Panc1 (cell line): ENCODE measurements at regions not wholly inside any gene's neighbourhood (a gene's known extent, or its start where the extent isn't known, plus 50 kb on each side); places are given as distances from the start of the nearest gene placed in this dataset.

Experiments used
- ATAC-seq: fragments of 200-7000 bp; cut with Tn5 transposase; 2 replicates; pipeline ENCODE4 v1.9.1; 2020; ENCODE audit warnings: mild to moderate bottlenecking, moderate library complexity
- BruUV-seq: library from RNA; stranded (reverse); fragments of 400-500 nt; replicated peaks from 2 replicates; lab custom pipeline; 2021; lab: Mats Ljungman, UMichigan
- CTCF ChIA-PET: fragments of 300-600 bp; sonication (Branson Sonifier 250); formaldehyde crosslinking; loops from one replicate; lab custom pipeline; 2022; ENCODE audit warnings: antibody characterized with exemption; lab: Charles Lee
- POLR2A ChIA-PET: fragments of 300-600 bp; sonication (Branson Sonifier 250); formaldehyde crosslinking; loops from one replicate; lab custom pipeline; 2022; ENCODE audit warnings: antibody characterized with exemption; lab: Charles Lee
- DNase-seq: peaks from one replicate; pipeline ENCODE4 v3.0.0-alpha.2; 2010; ENCODE audit warnings: low read depth, low spot score
- H3K27ac ChIP-seq: 2 replicates; pipeline ENCODE4 v1.5.1; 2011; ENCODE audit warnings: mild to moderate bottlenecking, low read length, inconsistent platforms
- H3K27me3 ChIP-seq: fragments of 200-500 bp; sonication (Bioruptor generic); 2 replicates; pipeline ENCODE4 v1.6.0; 2014; ENCODE audit warnings: low read length, inconsistent platforms; ENCODE audit not compliant: control insufficient read depth, insufficient read depth
- H3K36me3 ChIP-seq: fragments of 200-500 bp; sonication (Bioruptor generic); 2 replicates; pipeline ENCODE4 v1.5.1; 2014; ENCODE audit warnings: inconsistent platforms, mild to moderate bottlenecking, low read length, moderate library complexity; ENCODE audit not compliant: control insufficient read depth, insufficient read depth
- H3K4me1 ChIP-seq: 2 replicates; pipeline ENCODE4 v1.5.1; 2011; ENCODE audit warnings: inconsistent platforms, mild to moderate bottlenecking, low read length, moderate library complexity; ENCODE audit not compliant: control insufficient read depth, insufficient read depth
- H3K4me3 ChIP-seq, 2 experiments: 2 replicates each; pipeline ENCODE4 v1.5.1; 2011 to 2012; ENCODE audit warnings: low read depth in 2 of 2, low read length in 2 of 2, mild to moderate bottlenecking in 2 of 2, inconsistent platforms in 1 of 2, moderate library complexity in 1 of 2
- H3K9me3 ChIP-seq: fragments of 200-500 bp; sonication (Bioruptor generic); 2 replicates; pipeline ENCODE4 v1.5.1; 2014; ENCODE audit warnings: low read depth, mild to moderate bottlenecking, inconsistent platforms, low read length, moderate library complexity; ENCODE audit not compliant: control insufficient read depth, insufficient read depth
- CTCF ChIP-seq: fragments of 450-650 bp; IDR thresholded peaks from 2 replicates; pipeline ENCODE4 v1.5.1; 2017; ENCODE audit warnings: mild to moderate bottlenecking
- POLR2AphosphoS5 ChIP-seq: IDR thresholded peaks from 2 replicates; pipeline ENCODE4 v1.6.1; 2012; ENCODE audit warnings: mild to moderate bottlenecking, low read depth, low read length, moderate library complexity
- REST ChIP-seq, 2 experiments: IDR thresholded peaks; 2 replicates each; pipeline ENCODE4 v1.6.1; 2011 to 2012; ENCODE audit warnings: low read depth in 2 of 2, control low read depth in 1 of 2, low read length in 1 of 2, mild to moderate bottlenecking in 1 of 2, moderate library complexity in 1 of 2; ENCODE audit not compliant: insufficient read depth in 1 of 2
- SIN3A ChIP-seq: IDR thresholded peaks from 2 replicates; pipeline ENCODE4 v1.6.1; 2012; ENCODE audit warnings: low read depth, mild to moderate bottlenecking, low read length, moderate library complexity, borderline replicate concordance; ENCODE audit not compliant: insufficient read depth
- TCF7L2 ChIP-seq: IDR thresholded peaks from 2 replicates; pipeline ENCODE4 v1.6.1; 2011; ENCODE audit warnings: mild to moderate bottlenecking, low read depth, low read length, inconsistent platforms
- in situ Hi-C: cut with HindIII; loops from 2 replicates; pipeline ENCODE4 v1.10.0; 2016; ENCODE audit warnings: low sequenced_read_pairs, low pct_unique_long_range_greater_than_20kb
- intact Hi-C: fragments of 100-400 bp; cut with micrococcal nuclease; formaldehyde crosslinking; loops from one replicate; pipeline ENCODE4 v1.10.0; 2022; ENCODE audit not compliant: unreplicated experiment

- TF ChIP-seq TCF7L2 (no peak), SIN3A (no peak), CTCF (no peak), POLR2AphosphoS5 (no peak), REST (IDR thresholded peaks at IDR 0.05; ENCODE audit: insufficient read depth in 1 of 2, low read depth in 2 of 2, low read length in 1 of 2) (no peak)
- no peak for ATAC-seq
- in situ Hi-C loops = no loop called here
- H3K4me3 ChIP-seq = no peak overlapping the region
- H3K36me3 ChIP-seq = no peaks in the 10 kb centered on the region
- ChIA-PET CTCF (no interaction called here), POLR2A (no interaction called here)
- DNase-seq = no peak
- H3K9me3 ChIP-seq = no peaks in the 10 kb centered on the region
- H3K27ac ChIP-seq = no peak overlapping the region
- no TSS peak for BruUV-seq
- H3K4me1 ChIP-seq = no peaks in the 10 kb centered on the region
- intact Hi-C loops = no loop called here
- no peaks in the 10 kb centered on the region for H3K27me3 ChIP-seq
Observed at GRCh38 chr15:25515633-25516032, 76.8 kb upstream of the UBE3A start.

GRCh38 chr15:25514522-25514921 lies 75.7 kb upstream of the UBE3A start:
- DNase-seq (no peak), ATAC-seq (no peak)
- Histone ChIP-seq H3K27me3 (no peaks in the 10 kb centered on the region), H3K4me1 (no peaks in the 10 kb centered on the region), H3K27ac (no peak overlapping the region), H3K9me3 (no peaks in the 10 kb centered on the region), H3K4me3 (no peak overlapping the region), H3K36me3 (no peaks in the 10 kb centered on the region)
- intact Hi-C loops (no loop called here), in situ Hi-C loops (no loop called here)
- POLR2A ChIA-PET = no interaction called here
- CTCF ChIA-PET = no interaction called here
- no peak for TF ChIP-seq TCF7L2
- no peak for TF ChIP-seq POLR2AphosphoS5
- no peak for TF ChIP-seq CTCF
- TF ChIP-seq REST (IDR thresholded peaks at IDR 0.05; ENCODE audit: insufficient read depth in 1 of 2, low read depth in 2 of 2, low read length in 1 of 2) = no peak
- TF ChIP-seq SIN3A = no peak
- BruUV-seq = no TSS peak
